ENCODE measurements at regions not wholly inside any gene's neighbourhood (a gene's known extent, or its start where the extent isn't known, plus 50 kb on each side); places are given as distances from the start of the nearest gene placed in this dataset.

DNA sequence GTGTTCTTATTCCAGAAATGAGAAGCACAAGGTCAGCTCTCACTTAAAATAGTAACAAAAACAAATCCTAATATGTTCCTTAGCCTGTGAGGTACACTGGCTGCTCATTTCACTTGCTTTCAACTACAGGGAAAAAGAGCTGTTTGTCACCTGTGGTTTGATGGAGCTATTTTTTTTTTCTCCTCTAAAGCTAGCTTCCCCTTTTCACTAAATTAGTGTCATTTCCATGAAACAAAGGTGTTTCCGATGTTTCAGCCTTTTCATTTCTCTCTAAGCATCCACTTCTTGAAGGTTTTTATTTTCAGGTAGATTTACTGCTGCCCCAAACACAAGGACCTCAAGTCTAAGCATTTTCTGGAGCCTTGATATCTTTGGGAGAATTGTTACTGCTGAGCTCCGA is 148.6 kb downstream of the RBMX2 start:
- TF ChIP-seq, protein P1, sequence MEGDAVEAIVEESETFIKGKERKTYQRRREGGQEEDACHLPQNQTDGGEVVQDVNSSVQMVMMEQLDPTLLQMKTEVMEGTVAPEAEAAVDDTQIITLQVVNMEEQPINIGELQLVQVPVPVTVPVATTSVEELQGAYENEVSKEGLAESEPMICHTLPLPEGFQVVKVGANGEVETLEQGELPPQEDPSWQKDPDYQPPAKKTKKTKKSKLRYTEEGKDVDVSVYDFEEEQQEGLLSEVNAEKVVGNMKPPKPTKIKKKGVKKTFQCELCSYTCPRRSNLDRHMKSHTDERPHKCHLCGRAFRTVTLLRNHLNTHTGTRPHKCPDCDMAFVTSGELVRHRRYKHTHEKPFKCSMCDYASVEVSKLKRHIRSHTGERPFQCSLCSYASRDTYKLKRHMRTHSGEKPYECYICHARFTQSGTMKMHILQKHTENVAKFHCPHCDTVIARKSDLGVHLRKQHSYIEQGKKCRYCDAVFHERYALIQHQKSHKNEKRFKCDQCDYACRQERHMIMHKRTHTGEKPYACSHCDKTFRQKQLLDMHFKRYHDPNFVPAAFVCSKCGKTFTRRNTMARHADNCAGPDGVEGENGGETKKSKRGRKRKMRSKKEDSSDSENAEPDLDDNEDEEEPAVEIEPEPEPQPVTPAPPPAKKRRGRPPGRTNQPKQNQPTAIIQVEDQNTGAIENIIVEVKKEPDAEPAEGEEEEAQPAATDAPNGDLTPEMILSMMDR (conservative IDR thresholded peaks at IDR 0.05 in 1 of 2, IDR thresholded peaks at IDR 0.05 in 1 of 2; ENCODE audit: extremely low read depth in 1 of 2, insufficient read depth in 1 of 2, low read depth in 1 of 2, low read length in 2 of 2), result no peak
- TF ChIP-seq EZH2 (IDR thresholded peaks at IDR 0.05; ENCODE audit: borderline replicate concordance, low read length), result no peak

Measured in mammary epithelial cell (primary cell).